ENCODE measurements at regions not wholly inside any gene's neighbourhood (a gene's known extent, or its start where the extent isn't known, plus 50 kb on each side); places are given as distances from the start of the nearest gene placed in this dataset.
"Not testable (repeated sequence)": the region's sequence is repeated elsewhere in the genome, so short reads cannot be mapped to it uniquely, and the experiment has no call there.

DNA sequence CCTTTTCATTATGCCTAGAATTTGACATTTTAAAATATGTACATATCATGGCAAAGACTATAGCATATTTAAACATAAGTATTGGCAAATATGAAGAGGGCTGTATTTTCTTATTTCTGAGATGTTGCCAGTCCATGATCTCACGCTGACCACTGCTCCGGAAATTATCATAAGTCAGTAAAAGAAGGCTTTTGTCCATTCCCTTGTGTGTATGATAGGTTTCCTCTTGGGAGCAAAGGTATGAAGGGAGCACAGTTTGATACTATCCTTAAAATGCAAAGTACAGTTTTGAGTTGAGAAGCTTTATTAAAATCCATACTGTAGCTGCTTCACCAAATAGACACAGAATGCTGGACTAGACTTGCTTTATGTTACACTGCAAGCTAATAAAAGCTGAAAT lies 52.6 kb upstream of the AGA start:
- DNase-seq = no peak

DNA sequence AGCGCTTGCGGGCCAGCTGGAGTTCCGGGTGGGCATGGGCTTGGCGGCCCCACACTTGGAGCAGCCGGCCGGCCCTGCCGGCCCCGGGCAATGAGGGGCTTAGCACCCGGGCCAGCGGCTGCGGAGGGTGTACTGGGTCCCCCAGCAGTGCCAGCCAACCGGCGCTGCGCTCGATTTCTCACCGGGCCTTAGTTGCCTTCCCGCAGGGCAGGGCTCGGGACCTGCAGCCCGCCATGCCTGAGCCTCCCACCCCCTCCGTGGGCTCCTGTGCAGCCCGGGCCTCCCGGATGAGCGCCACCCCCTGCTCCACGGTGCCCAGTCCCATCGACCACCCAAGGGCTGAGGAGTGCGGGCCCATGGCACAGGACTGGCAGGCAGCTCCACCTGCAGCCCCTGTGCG lies 53.4 kb upstream of the AGA start:
- DNase-seq = not testable (repeated sequence)

DNA sequence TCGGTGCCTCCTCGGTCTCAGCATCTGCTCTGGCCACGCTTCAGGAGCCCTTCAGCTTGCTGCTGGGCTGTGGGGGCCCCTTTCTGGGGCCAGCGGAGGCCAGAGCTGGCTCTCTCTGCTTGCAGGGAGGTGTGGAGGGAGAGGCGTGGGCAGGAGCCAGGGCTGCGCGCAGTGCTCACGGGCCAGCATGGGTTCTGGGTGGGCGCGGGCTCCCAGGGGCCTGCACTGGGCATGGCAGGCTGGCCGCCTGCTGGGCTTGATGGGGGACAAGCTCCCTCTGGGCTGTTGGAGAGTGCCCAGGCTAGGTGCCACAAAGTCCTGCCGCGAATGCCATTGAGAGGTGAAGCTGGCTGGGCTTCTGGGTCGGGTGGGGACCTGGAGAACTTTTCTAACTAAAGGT lies 57.3 kb upstream of the AGA start:
- DNase-seq = no peak

GRCh38 chr4:177505171-177505615 lies 63.0 kb upstream of the AGA start:
- no peak for DNase-seq

DNA sequence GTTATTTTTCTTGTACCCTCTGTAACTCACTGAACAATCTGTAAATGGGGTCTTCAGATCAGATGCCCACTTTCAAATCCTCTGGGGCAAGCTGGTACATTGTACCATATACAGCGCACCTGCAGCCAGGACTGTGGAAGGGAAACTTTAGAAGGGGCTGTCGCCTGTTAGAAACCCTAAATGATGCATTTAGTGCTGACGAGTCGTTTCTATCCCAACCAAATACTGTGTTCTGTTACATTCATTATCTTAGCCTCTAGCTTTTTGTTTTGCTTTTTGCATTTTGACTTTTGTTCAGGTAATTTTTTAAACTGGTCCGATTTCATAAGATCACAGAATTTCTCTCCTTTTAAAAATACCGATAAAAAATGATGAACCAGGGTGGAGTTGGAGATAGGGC lies 66.4 kb upstream of the AGA start:
- no peak for DNase-seq

DNA sequence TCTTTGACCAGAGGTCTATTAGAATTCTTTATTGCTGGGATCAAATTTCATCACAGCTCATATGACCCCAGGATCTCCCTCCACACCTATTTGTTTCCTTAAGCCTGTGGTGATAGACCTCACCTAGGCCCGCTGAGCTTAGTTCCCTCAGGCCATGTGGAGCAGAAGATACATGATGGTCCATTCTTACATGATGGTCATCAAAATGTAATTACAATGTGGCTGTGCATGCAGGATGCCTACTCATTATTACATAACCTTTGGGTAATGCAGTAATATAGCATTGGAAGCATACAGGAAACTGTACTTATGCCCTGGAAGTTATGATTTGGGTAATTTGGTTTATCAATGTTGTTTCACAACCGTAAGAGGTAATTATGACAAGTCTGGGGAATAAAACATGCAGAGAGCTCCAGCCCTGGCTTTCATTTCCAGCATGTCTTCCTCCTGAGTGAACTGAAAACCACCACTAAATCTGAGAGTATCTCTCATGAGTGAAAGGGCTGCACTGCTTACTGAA lies 67.0 kb upstream of the AGA start:
- no peak for DNase-seq

DNA sequence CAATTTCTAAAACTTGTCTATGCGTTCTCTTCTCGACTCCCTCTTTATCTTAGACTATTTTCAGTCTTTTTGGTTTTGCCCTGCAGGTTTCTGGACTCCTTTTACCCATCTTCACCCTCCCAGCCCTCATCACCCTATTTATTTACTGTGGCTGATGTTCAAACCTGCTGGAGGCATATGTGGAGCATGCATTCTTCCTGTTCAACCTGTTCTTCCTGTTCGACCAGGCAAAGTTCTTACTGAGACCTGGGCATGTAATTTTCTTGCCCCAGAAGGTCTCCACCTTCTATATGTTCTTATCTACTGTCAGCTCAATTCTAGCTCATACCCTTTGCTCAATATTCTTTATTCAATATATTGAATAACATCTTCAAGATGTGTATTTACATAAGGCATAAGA lies 69.4 kb upstream of the AGA start:
- no peak for DNase-seq

GRCh38 chr4:177512646-177513045 lies 70.4 kb upstream of the AGA start:
- no peak for DNase-seq

DNA sequence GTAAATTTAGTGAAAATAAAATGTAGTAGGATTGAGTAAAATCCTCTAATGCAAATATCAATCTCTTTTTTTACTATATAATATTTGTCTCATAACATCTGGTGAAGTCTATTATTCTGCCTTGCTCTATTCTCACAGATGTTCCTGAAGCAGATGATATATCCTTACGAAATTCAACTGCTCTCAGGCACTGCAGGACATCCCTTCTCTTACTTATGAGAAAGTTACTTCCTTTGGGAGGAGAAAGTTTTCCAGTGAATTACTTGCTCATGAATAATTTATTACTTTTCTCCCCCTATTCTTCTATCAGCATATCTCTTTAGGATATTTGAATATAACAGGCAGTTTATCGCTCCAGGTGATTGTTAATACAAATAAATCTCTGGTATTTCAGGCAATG lies 75.6 kb upstream of the AGA start:
- no peak for DNase-seq

DNA sequence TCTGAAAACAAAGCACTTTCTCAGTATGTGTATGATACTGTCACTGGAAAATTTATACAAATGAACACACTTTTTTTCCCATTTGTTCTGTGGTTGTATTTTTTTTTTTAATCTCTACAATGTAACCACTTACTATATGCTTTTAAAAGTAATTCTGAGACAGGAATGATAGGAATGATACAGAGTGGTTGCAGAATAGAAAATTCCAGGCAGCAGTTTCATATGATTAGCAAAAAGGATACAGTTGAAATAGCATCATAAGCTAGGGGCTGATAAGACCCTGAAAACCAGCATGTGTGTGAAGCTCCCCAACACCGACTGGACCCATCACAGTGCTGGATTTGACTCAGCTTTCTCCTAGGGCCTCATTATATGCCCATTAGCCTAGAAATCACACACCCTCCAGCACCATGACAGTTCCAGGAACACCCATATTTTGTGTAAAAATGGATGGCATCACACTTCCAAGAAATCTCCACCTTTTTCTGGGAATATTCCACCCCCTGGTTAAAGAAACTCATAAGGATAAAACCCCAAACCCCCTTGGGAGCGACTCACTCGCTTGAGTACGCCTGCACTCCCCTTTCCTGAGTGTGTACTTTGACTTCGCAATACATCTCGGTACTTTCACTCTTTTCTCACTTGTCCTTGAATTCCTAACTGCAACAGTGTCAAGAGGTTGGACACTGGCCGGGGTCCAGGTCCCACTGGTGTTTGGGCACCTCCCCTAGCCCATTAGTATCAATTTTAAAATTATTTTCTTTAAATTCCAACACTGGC lies 77.4 kb upstream of the AGA start:
- no peak for DNase-seq

GRCh38 chr4:177528620-177529019 lies 86.4 kb upstream of the AGA start:
- no peak for DNase-seq

DNA sequence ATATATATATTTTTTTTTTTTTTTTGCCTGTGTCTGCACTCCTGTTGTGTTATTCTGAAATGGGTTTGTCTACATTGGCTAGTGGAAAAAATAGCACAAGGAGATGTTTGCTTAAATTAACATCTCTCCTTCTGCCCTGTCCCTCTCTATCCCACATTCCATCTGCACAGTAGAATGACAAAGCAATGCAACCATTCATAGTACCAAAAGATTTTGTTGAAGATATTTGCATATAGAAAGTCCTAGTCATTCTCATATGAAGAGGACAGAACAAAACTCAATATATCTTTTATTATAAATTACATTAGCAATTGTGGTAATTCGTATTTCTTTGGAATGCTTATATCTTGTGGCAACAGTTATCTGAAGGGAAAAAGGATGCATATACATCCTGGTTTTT lies 88.3 kb upstream of the AGA start:
- DNase-seq = no peak

DNA sequence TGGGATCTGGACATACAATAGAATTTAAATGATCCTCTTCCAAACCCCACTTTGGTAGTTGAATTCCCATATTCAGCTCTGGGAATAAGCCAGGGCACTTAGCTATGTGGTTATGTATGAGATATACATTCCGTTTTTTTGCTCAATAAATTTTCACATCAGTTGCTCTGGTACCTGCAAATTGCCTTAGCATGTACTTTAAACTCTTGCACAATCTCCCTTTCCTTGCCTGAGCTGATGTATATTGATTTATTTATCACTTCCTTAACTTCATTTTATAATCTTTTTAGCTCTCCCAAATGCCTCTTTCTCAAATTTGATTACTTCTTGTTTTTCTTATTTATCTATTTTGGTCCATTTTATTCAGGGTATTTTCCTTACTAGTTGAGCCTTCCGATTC lies 90.1 kb upstream of the AGA start:
- DNase-seq = no peak

- not testable (repeated sequence) for DNase-seq
These were observed 92.6 kb upstream of the AGA start for GRCh38 chr4:177534841-177535240.

- DNase-seq = no peak
These were observed 104.5 kb upstream of the AGA start for GRCh38 chr4:177546745-177547144.

DNA sequence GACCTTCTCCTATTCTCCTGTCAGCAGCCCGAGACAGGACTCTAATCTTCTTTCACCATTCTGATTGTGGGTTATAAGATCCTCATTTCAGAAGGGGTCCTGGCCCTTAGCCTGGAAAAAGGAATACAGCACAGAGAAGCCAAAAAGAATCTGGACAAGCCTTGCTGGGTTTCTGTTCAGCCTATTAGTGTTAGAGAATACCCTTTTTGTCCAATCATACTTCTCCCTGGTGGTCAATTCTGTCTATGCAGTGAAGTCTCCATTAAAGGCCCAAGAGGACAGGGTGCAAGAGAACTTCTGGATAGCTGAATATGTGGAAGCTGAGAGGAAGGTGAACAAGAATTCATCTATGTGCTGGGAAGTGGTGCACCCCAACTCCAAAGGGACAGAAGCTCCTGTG lies 105.7 kb upstream of the AGA start:
- DNase-seq = no peak

- DNase-seq = peak; percentile 19 to 34 (median 23)
These were observed 112.9 kb upstream of the AGA start for GRCh38 chr4:177555007-177555574.

DNA sequence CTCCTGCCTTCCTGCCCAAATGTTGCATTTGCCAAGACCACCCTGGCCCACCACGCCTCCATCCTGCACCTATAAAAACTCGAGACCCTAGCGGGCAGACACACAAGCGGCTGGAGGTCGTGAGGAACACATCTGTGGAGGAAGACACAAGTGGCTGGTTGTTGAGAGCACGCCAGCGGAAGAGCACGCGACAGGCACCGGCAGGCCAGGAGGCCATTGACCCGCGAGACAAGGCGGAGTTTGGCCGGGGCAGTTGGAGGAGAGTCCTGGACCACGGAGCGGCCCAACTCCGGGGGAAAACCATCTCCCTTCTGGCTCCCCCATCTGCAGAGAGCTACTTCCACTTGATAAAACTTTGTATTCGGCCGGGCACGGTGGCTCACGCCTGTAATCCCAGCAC lies 115.2 kb upstream of the AGA start:
- no peak for DNase-seq

DNA sequence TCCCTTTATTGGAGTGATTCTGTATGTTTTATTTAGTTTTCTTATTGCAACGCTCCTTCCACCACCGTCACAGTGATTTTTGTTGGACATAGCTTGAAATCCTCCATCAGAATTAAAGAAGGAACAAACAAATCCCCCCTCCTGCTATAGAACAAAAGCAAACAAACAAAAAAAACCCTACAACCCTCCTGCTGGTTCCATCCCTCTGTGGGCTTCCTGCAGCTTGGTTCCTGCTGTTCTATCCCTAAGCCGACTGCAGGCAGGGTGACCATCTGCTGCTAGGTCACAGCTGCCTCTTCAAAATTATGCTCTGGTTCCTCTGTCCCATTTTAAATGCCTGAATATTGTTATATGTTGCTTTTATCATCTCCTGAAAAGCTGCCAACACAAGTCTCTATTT lies 116.8 kb upstream of the AGA start:
- no peak for DNase-seq

- DNase-seq = no peak
These were observed 119.9 kb upstream of the AGA start for GRCh38 chr4:177562163-177562562.

DNA sequence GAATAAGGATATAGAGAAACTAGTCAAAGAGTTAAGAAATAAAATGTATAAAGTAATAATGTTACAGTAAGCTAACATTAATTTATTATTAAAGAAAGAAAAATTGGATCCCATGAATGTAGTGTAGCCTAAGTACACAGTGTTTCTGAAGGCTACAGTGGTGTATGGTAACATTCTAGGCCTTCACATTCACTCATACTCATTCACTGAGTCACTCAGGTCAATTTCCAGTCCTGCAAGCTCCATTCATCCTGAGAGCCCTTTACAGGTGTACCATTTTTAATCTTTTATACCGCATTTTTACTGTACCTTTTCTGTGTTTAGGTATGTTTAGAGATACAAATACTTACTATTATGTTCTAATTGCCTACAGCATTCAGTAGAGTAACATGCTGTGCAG lies 120.6 kb upstream of the AGA start:
- no peak for DNase-seq

DNA sequence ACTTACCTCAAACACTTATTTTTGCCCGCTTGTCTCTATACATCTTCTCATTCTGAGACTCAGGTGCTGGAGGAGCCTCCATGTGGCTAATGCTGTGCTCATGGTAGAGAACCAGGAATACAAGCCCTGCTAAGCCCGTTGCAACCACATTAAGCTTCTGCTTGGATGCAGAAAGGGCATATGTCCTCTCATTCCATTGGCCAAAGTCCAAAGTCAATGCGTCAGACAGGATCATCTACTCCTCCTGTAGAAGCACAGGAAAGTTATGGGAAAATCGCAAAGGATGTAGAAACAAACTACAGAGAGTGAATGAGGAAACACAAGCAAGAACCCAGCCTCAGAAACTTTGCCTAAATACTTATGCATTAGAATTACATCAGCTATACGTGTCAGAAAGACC lies 124.5 kb upstream of the AGA start:
- no peak for DNase-seq

- no peak for DNase-seq
These were observed 126.7 kb upstream of the AGA start for GRCh38 chr4:177568931-177569330.

DNA sequence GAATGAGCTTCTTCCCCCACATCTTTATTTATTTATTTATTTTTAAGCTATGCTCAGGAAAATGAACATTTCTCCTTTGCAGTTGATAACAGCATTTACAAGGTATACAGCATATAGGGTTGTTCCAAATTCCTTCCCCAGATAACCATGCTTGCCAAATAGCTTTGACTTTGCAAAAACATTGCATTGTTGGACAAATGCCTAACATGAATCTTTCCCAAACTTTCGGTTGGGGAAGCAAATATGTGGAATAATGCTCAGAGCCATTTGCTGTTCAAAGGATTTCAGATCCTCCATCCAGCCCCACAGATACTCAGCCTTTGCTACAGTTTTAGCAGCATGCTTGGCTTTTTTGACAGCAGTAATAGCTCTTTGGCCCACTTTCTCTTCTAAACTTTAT lies 127.2 kb upstream of the AGA start:
- no peak for DNase-seq

DNA sequence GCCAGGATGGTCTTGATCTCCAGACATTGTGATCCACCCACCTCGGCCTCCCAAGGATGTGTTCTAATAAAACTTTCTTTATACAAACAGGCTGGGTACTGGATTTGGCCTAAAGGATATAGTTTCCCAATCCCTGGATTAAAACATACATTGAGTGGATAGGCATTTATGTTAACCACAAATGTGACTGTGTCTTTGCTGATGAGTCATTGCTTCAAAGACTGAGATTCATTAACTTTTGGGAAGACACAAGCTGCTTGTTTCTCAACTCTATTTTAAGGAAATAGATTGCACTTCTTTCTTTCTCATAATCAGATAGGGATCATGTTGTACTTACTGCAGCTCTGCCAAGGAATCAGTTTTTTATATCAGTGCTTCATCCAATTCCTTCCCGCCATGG lies 131.3 kb upstream of the AGA start:
- peak; percentile 5 to 37 (median 32) for DNase-seq

Measured in suppressor macrophage treated with lipopolysaccharide for 1 hour (primary cell).